WTC11 (cell line): ENCODE measurements at regions not wholly inside any gene's neighbourhood (a gene's known extent, or its start where the extent isn't known, plus 50 kb on each side); places are given as distances from the start of the nearest gene placed in this dataset.
A peak's percentile ranks its signal among the peaks of the same experiment; 100 is the strongest.

Source experiments
- ATAC-seq: fragments of 200-7000 bp; cut with Tn5 transposase; 2 replicates; pipeline ENCODE4 v1.10.0; 2021; ENCODE audit warnings: mild to moderate bottlenecking, moderate library complexity
- CTCF ChIA-PET: fragments of 300-600 bp; sonication (Branson Sonifier 250); formaldehyde crosslinking; loops from one replicate; lab custom pipeline; 2021; ENCODE audit warnings: antibody characterized with exemption; lab: Charles Lee
- POLR2A ChIA-PET: fragments of 350-600 bp; sonication (Branson Sonifier 250); formaldehyde crosslinking; loops from one replicate; lab custom pipeline; 2021; ENCODE audit warnings: antibody characterized with exemption; lab: Charles Lee
- DNase-seq: peaks from one replicate; pipeline ENCODE4 v3.0.0; 2021; ENCODE audit warnings: low spot score
- H3K27ac Mint-ChIP-seq: 2 replicates; pipeline ENCODE4 v1.8.0; 2021; ENCODE audit warnings: mixed read lengths
- H3K27me3 Mint-ChIP-seq: 2 replicates; pipeline ENCODE4 v1.8.0; 2021; ENCODE audit warnings: low read depth, mild to moderate bottlenecking, moderate library complexity, mixed read lengths
- H3K36me3 Mint-ChIP-seq: 2 replicates; pipeline ENCODE4 v1.8.0; 2021; ENCODE audit warnings: mixed read lengths
- H3K4me1 Mint-ChIP-seq: 2 replicates; pipeline ENCODE4 v1.8.0; 2022; ENCODE audit warnings: mixed read lengths
- H3K4me3 Mint-ChIP-seq: 2 replicates; pipeline ENCODE4 v1.8.0; 2021; ENCODE audit warnings: mild to moderate bottlenecking, moderate library complexity, mixed read lengths
- H3K9me3 Mint-ChIP-seq: 2 replicates; pipeline ENCODE4 v1.8.0; 2021; ENCODE audit warnings: mixed read lengths
- ATF2 ChIP-seq: sonication (generic); formaldehyde crosslinking; IDR thresholded peaks from 2 replicates; pipeline ENCODE4 v1.8.1; 2022; ENCODE audit warnings: low read depth, missing genetic modification reagents, borderline replicate concordance
- ELF4 ChIP-seq: sonication (generic); formaldehyde crosslinking; IDR thresholded peaks from 2 replicates; pipeline ENCODE4 v1.8.1; 2022; ENCODE audit warnings: low read depth, mild to moderate bottlenecking, moderate library complexity, missing genetic modification reagents
- FOXJ3 ChIP-seq: sonication (generic); formaldehyde crosslinking; IDR thresholded peaks from 2 replicates; pipeline ENCODE4 v1.9.0; 2021; ENCODE audit warnings: missing genetic modification reagents, mild to moderate bottlenecking, borderline replicate concordance
- MXD4 ChIP-seq: fragments of 250-450 bp; sonication (Bioruptor Pico); IDR thresholded peaks from 2 replicates; pipeline ENCODE4 v1.8.0; 2021; ENCODE audit warnings: mild to moderate bottlenecking, moderate library complexity, borderline replicate concordance
- NR2C2 ChIP-seq: sonication (generic); formaldehyde crosslinking; IDR thresholded peaks from 2 replicates; pipeline ENCODE4 v1.8.0; 2022; ENCODE audit warnings: mild to moderate bottlenecking, missing genetic modification reagents
- RELA ChIP-seq: sonication (generic); formaldehyde crosslinking; IDR thresholded peaks from 2 replicates; pipeline ENCODE4 v1.8.1; 2022; ENCODE audit warnings: missing genetic modification reagents, mild to moderate bottlenecking, borderline replicate concordance
- TEAD1 ChIP-seq: sonication (generic); formaldehyde crosslinking; IDR thresholded peaks from 2 replicates; pipeline ENCODE4 v1.8.0; 2022; ENCODE audit warnings: mild to moderate bottlenecking, missing genetic modification reagents
- TEAD4 ChIP-seq: sonication (generic); formaldehyde crosslinking; IDR thresholded peaks from 2 replicates; pipeline ENCODE4 v1.8.0; 2022; ENCODE audit warnings: mild to moderate bottlenecking, missing genetic modification reagents
- ZNF121 ChIP-seq: sonication (generic); formaldehyde crosslinking; IDR thresholded peaks from 2 replicates; pipeline ENCODE4 v1.8.0; 2023; ENCODE audit warnings: missing genetic modification reagents
- ZNF416 ChIP-seq: fragments of 250-450 bp; sonication (Bioruptor Pico); IDR thresholded peaks from 2 replicates; pipeline ENCODE4 v1.9.0; 2021; ENCODE audit warnings: mild to moderate bottlenecking, inconsistent platforms
- ZNF532 ChIP-seq: fragments of 250-450 bp; sonication (Bioruptor Pico); IDR thresholded peaks from 2 replicates; pipeline ENCODE4 v1.9.0; 2021; ENCODE audit warnings: mild to moderate bottlenecking, borderline replicate concordance
- TF ChIP-seq, protein P1 (sequence below): sonication (generic); formaldehyde crosslinking; IDR thresholded peaks from 2 replicates; pipeline ENCODE4 v1.8.1; 2023; ENCODE audit warnings: mild to moderate bottlenecking, missing genetic modification reagents, borderline replicate concordance
- TF ChIP-seq, protein P2 (sequence below): fragments of 250-450 bp; sonication (Bioruptor Pico); IDR thresholded peaks from 2 replicates; pipeline ENCODE4 v1.9.0; 2021; ENCODE audit warnings: mild to moderate bottlenecking
- TF ChIP-seq, protein P3 (sequence below): fragments of 250-450 bp; sonication (Bioruptor Pico); IDR thresholded peaks from 2 replicates; pipeline ENCODE4 v1.8.0; 2021; ENCODE audit warnings: mild to moderate bottlenecking
- TF ChIP-seq, protein P4 (sequence below): sonication (generic); formaldehyde crosslinking; IDR thresholded peaks from 2 replicates; pipeline ENCODE4 v1.8.1; 2023; ENCODE audit warnings: mild to moderate bottlenecking, missing genetic modification reagents, moderate library complexity
- TF ChIP-seq, protein P5 (sequence below): sonication (generic); formaldehyde crosslinking; IDR thresholded peaks from 2 replicates; pipeline ENCODE4 v1.8.0; 2022; ENCODE audit warnings: mild to moderate bottlenecking, missing genetic modification reagents
- TF ChIP-seq, protein P6 (sequence below): sonication (generic); formaldehyde crosslinking; IDR thresholded peaks from 2 replicates; pipeline ENCODE4 v1.8.0; 2022; ENCODE audit warnings: missing genetic modification reagents

DNA sequence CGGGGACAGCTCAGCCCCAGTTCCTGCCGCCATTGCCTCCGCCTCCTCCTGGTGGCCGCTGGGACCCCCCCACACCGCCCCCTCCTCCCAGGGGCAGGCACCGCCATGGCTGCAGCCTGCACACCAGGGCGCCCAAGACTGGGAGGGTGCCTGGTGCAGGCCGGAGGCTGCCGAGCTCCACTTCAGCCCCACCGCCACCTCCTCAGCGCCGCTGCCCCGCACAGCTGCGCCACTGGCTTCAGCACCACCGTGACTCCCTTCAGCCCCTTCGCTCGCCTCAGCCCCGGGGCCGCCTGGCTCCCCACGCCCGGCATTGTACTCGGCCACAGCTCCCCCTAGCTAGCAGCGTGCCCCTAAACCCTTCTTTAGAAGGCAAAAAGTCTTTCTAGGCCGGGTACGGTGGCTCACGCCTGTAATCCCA lies 131.1 kb downstream of the CRYBB2 start:
- ChIA-PET POLR2A (no interaction called here), CTCF (interaction anchor here (2.1 to 2.9 kb wide), 2 partner anchors 11 to 17 kb away, joined by 9 to 14 read pairs; no protein-coding TSS in a partner anchor)
- DNase-seq, result peak; percentile 13
- no peak overlapping the region for H3K27ac Mint-ChIP-seq
- peak; percentile 58 for ATAC-seq
- H3K4me3 Mint-ChIP-seq, result no peak overlapping the region
- peaks cover 21% of the 10 kb centered on the region for H3K36me3 Mint-ChIP-seq
- H3K27me3 Mint-ChIP-seq, result no peaks in the 10 kb centered on the region
- no peaks in the 10 kb centered on the region for H3K4me1 Mint-ChIP-seq
- peaks cover 10% of the 10 kb centered on the region for H3K9me3 Mint-ChIP-seq
- no peak for TF ChIP-seq ZNF121 (CRISPR knock-in tag)
- TF ChIP-seq, protein P1, sequence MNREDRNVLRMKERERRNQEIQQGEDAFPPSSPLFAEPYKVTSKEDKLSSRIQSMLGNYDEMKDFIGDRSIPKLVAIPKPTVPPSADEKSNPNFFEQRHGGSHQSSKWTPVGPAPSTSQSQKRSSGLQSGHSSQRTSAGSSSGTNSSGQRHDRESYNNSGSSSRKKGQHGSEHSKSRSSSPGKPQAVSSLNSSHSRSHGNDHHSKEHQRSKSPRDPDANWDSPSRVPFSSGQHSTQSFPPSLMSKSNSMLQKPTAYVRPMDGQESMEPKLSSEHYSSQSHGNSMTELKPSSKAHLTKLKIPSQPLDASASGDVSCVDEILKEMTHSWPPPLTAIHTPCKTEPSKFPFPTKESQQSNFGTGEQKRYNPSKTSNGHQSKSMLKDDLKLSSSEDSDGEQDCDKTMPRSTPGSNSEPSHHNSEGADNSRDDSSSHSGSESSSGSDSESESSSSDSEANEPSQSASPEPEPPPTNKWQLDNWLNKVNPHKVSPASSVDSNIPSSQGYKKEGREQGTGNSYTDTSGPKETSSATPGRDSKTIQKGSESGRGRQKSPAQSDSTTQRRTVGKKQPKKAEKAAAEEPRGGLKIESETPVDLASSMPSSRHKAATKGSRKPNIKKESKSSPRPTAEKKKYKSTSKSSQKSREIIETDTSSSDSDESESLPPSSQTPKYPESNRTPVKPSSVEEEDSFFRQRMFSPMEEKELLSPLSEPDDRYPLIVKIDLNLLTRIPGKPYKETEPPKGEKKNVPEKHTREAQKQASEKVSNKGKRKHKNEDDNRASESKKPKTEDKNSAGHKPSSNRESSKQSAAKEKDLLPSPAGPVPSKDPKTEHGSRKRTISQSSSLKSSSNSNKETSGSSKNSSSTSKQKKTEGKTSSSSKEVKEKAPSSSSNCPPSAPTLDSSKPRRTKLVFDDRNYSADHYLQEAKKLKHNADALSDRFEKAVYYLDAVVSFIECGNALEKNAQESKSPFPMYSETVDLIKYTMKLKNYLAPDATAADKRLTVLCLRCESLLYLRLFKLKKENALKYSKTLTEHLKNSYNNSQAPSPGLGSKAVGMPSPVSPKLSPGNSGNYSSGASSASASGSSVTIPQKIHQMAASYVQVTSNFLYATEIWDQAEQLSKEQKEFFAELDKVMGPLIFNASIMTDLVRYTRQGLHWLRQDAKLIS, result no peak
- TF ChIP-seq, protein P2, sequence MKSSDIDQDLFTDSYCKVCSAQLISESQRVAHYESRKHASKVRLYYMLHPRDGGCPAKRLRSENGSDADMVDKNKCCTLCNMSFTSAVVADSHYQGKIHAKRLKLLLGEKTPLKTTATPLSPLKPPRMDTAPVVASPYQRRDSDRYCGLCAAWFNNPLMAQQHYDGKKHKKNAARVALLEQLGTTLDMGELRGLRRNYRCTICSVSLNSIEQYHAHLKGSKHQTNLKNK (CRISPR knock-in tag), result no peak
- TF ChIP-seq ATF2 (CRISPR knock-in tag), result no peak
- TF ChIP-seq, protein P3, sequence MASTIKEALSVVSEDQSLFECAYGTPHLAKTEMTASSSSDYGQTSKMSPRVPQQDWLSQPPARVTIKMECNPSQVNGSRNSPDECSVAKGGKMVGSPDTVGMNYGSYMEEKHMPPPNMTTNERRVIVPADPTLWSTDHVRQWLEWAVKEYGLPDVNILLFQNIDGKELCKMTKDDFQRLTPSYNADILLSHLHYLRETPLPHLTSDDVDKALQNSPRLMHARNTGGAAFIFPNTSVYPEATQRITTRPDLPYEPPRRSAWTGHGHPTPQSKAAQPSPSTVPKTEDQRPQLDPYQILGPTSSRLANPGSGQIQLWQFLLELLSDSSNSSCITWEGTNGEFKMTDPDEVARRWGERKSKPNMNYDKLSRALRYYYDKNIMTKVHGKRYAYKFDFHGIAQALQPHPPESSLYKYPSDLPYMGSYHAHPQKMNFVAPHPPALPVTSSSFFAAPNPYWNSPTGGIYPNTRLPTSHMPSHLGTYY (CRISPR knock-in tag), result no peak
- TF ChIP-seq RELA, result no peak
- TF ChIP-seq, protein P4, sequence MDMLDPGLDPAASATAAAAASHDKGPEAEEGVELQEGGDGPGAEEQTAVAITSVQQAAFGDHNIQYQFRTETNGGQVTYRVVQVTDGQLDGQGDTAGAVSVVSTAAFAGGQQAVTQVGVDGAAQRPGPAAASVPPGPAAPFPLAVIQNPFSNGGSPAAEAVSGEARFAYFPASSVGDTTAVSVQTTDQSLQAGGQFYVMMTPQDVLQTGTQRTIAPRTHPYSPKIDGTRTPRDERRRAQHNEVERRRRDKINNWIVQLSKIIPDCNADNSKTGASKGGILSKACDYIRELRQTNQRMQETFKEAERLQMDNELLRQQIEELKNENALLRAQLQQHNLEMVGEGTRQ (CRISPR knock-in tag), result no peak
- no peak for TF ChIP-seq ZNF416 (CRISPR knock-in tag)
- no peak for TF ChIP-seq FOXJ3 (CRISPR knock-in tag)
- TF ChIP-seq, protein P5, sequence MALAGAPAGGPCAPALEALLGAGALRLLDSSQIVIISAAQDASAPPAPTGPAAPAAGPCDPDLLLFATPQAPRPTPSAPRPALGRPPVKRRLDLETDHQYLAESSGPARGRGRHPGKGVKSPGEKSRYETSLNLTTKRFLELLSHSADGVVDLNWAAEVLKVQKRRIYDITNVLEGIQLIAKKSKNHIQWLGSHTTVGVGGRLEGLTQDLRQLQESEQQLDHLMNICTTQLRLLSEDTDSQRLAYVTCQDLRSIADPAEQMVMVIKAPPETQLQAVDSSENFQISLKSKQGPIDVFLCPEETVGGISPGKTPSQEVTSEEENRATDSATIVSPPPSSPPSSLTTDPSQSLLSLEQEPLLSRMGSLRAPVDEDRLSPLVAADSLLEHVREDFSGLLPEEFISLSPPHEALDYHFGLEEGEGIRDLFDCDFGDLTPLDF (CRISPR knock-in tag), result no peak

DNA sequence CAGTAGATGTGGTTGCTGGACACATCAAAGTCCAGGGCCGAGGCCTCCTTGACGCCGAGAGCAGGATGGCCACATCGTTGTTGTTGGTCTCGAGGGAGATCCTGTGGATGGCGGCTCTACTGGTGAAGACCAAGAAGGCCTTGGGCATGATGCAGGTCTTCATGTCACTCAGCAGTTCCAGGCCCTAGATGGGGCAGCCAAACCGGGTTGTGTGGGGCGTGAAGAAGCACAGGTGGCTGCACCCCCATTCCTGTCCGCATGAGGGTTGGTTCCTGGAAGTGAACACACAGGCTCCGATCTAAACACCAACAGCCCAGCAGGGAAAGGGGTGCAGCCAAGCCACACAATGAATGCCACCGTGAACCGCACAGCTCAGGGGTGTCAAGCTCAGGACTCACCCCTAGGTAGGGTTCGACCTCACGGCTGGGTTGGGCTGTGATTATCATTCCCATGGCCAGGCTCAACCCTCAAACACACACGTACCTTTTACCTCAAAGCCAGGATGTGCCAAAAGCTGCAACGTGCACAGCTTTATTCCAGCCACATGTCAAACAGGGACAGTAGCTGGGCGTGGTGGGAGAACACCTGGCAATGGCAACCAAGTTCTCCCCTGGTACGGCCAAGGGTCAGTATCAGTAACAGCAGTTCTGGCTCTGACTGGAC lies 132.3 kb downstream of the CRYBB2 start:
- Mint-ChIP-seq H3K4me1 (no peaks in the 10 kb centered on the region), H3K4me3 (no peak overlapping the region), H3K27me3 (no peaks in the 10 kb centered on the region), H3K27ac (no peak overlapping the region), H3K36me3 (peaks cover 16% of the 10 kb centered on the region), H3K9me3 (0 out of 2 replicates have a peak, but pooled peaks cover 7% of the 10 kb centered on the region)
- POLR2A ChIA-PET, result no interaction called here
- ATAC-seq, result no peak
- CTCF ChIA-PET, result interaction anchor here (2.9 kb wide), 1 partner anchor 18 kb away, joined by 14 read pairs; no protein-coding TSS in a partner anchor
- DNase-seq, result no peak
- TF ChIP-seq TEAD1, result no peak
- no peak for TF ChIP-seq NR2C2
- TF ChIP-seq, protein P6, sequence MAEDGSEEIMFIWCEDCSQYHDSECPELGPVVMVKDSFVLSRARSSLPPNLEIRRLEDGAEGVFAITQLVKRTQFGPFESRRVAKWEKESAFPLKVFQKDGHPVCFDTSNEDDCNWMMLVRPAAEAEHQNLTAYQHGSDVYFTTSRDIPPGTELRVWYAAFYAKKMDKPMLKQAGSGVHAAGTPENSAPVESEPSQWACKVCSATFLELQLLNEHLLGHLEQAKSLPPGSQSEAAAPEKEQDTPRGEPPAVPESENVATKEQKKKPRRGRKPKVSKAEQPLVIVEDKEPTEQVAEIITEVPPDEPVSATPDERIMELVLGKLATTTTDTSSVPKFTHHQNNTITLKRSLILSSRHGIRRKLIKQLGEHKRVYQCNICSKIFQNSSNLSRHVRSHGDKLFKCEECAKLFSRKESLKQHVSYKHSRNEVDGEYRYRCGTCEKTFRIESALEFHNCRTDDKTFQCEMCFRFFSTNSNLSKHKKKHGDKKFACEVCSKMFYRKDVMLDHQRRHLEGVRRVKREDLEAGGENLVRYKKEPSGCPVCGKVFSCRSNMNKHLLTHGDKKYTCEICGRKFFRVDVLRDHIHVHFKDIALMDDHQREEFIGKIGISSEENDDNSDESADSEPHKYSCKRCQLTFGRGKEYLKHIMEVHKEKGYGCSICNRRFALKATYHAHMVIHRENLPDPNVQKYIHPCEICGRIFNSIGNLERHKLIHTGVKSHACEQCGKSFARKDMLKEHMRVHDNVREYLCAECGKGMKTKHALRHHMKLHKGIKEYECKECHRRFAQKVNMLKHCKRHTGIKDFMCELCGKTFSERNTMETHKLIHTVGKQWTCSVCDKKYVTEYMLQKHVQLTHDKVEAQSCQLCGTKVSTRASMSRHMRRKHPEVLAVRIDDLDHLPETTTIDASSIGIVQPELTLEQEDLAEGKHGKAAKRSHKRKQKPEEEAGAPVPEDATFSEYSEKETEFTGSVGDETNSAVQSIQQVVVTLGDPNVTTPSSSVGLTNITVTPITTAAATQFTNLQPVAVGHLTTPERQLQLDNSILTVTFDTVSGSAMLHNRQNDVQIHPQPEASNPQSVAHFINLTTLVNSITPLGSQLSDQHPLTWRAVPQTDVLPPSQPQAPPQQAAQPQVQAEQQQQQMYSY (CRISPR knock-in tag), result no peak
- no peak for TF ChIP-seq ZNF532
- no peak for TF ChIP-seq ELF4 (CRISPR knock-in tag)
- no peak for TF ChIP-seq MXD4 (CRISPR knock-in tag)
- no peak for TF ChIP-seq TEAD4 (CRISPR knock-in tag)
